G401 (cell line): ENCODE measurements at regions not wholly inside any gene's neighbourhood (a gene's known extent, or its start where the extent isn't known, plus 50 kb on each side); places are given as distances from the start of the nearest gene placed in this dataset.

Experiments
- DNase-seq: peaks from one replicate; pipeline ENCODE4 v3.0.0-alpha.2; 2015; ENCODE audit warnings: low spot score
- in situ Hi-C: cut with HindIII; loops from 2 replicates; pipeline ENCODE4 v1.10.0; 2016; ENCODE audit warnings: low sequenced_read_pairs, mixed read lengths

DNA sequence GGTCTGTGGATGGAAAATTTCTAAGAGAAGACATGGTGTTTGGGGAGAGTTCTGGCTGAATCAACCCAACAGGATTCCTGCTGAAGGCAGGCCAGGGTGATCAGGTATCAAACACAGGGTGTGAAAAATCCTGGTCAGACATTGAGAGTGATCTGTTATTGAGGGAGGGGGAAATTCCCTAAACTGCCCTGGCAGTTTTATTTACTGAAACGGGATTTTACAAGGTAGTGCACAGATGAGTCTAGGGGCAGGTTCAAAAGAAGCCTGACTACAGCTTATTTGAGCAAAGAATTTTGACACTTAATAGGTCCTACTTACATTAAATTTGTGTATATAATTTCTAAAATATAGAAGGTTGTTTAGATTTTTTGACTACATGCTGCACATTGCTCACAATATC lies 569.4 kb upstream of the RGS18 start:
- in situ Hi-C loops: no loop called here

GRCh38 chr1:191589536-191589935 lies 568.7 kb upstream of the RGS18 start:
- no peak for DNase-seq
- in situ Hi-C loops: no loop called here

More for the DNA sequence above, 569.4 kb upstream of the RGS18 start:
- no peak for DNase-seq

- in situ Hi-C loops: no loop called here
- DNase-seq: no peak
These were observed 567.7 kb upstream of the RGS18 start for GRCh38 chr1:191590578-191590977.

DNA sequence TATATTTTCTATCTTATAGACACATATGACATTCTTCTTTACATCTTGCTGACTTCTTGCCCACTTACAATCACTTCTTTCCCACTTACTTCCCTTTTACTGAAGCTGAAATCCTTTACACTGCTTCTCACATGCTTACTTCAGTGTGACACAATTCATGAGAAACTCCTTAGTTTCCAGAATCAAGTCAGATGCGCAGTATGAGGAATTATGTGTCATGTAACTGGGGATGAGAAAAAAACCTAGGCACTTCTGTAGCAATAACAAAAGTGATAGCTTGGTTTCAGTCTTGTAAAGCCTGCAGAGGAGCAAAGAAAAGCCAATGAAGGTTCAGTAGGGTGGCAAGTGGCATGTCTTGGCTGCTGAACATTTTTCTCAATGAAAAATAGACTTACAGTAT lies 566.2 kb upstream of the RGS18 start:
- in situ Hi-C loops: no loop called here
- DNase-seq: no peak

DNA sequence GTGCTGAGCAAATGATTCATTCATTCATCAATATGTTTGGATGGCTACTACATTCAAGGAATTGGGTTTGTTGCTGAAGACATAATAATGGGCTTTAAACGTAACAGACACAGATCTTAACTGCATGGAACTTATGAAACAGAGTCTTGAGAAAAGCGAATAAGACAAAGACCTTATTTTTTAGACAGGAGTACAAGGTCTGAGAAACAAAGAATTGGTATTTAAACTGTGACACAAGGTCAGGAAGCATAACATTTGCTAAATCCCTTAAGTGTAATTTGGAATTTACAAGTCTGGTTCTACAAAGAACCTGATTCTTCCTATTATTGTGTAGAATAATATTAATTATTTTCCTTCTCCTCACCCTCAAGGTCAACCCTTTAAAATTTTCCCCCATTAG lies 565.4 kb upstream of the RGS18 start:
- no peak for DNase-seq
- in situ Hi-C loops: no loop called here

- DNase-seq: no peak
- in situ Hi-C loops: no loop called here
These were observed 563.1 kb upstream of the RGS18 start for GRCh38 chr1:191595170-191595569.

- in situ Hi-C loops: no loop called here
- DNase-seq: no peak
These were observed 549.9 kb upstream of the RGS18 start for GRCh38 chr1:191608367-191608766.

GRCh38 chr1:191609305-191609704 lies 549.0 kb upstream of the RGS18 start:
- DNase-seq: no peak
- in situ Hi-C loops: no loop called here

GRCh38 chr1:191615101-191615821 lies 543.0 kb upstream of the RGS18 start:
- no peak for DNase-seq
- in situ Hi-C loops: no loop called here

DNA sequence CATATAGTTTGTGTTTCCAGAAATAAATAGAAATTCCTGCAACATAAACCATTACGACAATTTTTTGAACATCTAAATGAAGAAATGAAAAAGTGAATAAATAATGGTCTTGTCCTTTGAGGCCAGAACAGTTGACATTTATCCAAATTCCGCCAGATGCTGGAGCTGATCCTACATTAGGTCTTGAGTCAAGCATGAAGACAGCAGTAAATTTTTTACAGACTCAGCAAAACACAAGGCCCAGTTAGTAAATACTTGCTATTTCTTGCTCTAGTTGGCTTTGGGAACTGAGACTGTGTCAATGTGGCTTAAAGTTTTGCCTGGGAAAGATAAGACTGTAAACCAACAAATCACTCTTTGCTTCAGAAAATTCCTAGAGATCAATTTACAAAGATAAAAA lies 540.1 kb upstream of the RGS18 start:
- DNase-seq: no peak
- in situ Hi-C loops: no loop called here

- no peak for DNase-seq
- in situ Hi-C loops: no loop called here
These were observed 537.4 kb upstream of the RGS18 start for GRCh38 chr1:191620883-191621282.

GRCh38 chr1:191624044-191624443 lies 534.2 kb upstream of the RGS18 start:
- DNase-seq: no peak
- in situ Hi-C loops: no loop called here

GRCh38 chr1:191629836-191630235 lies 528.4 kb upstream of the RGS18 start:
- in situ Hi-C loops: no loop called here
- no peak for DNase-seq

DNA sequence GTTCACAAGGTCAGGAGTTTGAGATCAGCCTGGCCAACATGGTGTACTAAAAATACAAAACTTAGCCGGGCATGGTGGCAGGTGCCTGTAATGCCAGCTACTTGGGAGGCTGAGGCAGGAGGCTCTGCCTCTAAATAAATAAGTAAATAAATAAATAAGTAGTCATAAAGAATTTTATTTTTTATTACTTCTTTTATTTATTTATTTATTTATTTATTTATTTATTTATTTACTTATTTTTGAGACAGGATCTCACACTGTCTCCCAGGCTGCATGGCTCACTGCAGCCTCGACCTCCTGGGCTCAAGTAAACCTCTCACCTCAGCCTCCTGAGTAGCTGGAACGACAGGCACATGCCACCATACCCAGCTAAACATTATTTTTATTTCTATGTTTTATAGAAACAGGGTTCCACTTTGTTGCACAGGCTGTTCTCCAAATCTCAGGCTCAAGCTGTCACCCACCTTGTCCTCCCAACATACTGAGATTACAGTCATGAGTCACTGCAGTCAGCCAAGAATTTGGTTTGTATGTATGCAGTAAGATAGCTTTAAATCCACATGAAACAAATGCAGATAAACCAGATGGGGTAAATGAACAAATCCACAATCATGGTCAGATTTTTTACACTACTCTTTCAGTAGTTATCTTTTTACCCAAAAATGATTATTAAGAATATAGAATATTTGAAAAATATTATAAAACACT lies 523.3 kb upstream of the RGS18 start:
- DNase-seq: no peak
- in situ Hi-C loops: no loop called here

DNA sequence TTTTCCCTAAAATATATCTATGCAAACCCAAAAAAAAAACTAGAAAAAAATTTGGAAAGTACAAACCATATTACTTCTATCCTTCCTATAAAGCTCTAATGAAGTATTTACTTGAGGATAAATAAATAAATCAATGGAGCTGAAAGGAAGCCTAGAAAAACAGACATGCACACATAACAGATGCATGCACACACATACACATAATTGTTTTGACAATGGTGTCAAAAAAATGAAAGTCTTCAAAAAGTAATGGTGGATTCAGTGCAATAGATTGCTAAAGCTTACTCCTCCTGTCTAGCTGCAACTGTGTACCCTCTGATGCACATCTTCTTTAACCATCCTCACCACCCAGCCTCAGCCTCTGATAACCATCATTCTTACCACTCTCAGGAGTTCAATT lies 521.9 kb upstream of the RGS18 start:
- no peak for DNase-seq
- in situ Hi-C loops: no loop called here

GRCh38 chr1:191641420-191642260 lies 516.6 kb upstream of the RGS18 start:
- no peak for DNase-seq

GRCh38 chr1:191643060-191643459 lies 515.2 kb upstream of the RGS18 start:
- in situ Hi-C loops: no loop called here

More at GRCh38 chr1:191641420-191642260, 516.6 kb upstream of the RGS18 start:
- in situ Hi-C loops: no loop called here

GRCh38 chr1:191648939-191649338 lies 509.3 kb upstream of the RGS18 start:
- DNase-seq: no peak
- in situ Hi-C loops: no loop called here

More at GRCh38 chr1:191643060-191643459, 515.2 kb upstream of the RGS18 start:
- no peak for DNase-seq

GRCh38 chr1:191662051-191662450 lies 496.2 kb upstream of the RGS18 start:
- in situ Hi-C loops: no loop called here
- no peak for DNase-seq

GRCh38 chr1:191662746-191663145 lies 495.5 kb upstream of the RGS18 start:
- no peak for DNase-seq
- in situ Hi-C loops: no loop called here
